Naive thymus-derived CD8-positive, alpha-beta T cell (primary cell): ENCODE measurements at regions not wholly inside any gene's neighbourhood (a gene's known extent, or its start where the extent isn't known, plus 50 kb on each side); places are given as distances from the start of the nearest gene placed in this dataset.
"Not testable (repeated sequence)": the region's sequence is repeated elsewhere in the genome, so short reads cannot be mapped to it uniquely, and the experiment has no call there.

Source experiments
- ATAC-seq, 2 donors: fragments of 150-1000 bp; cut with Tn5 transposase in 1 of 2; sonication (Bioruptor Pico), chemical (Tn5 transposase) in 1 of 2; 1 replicate in 1 of 2; 2 replicates in 1 of 2; pipeline ENCODE4 v1.10.0; 2021; ENCODE audit warnings: mild to moderate bottlenecking in 2 of 2, moderate library complexity in 2 of 2
- POLR2A ChIA-PET: fragments of 350-600 bp; sonication (Branson Sonifier 250); formaldehyde crosslinking; loops from one replicate; lab custom pipeline; 2021; ENCODE audit warnings: antibody characterized with exemption; lab: Charles Lee
- DNase-seq, 10 donors: peaks; one replicate each; pipeline versions ENCODE4 v3.0.0 to v3.0.0-alpha.2; 2020 to 2022
- H3K27ac Mint-ChIP-seq, 10 donors: one replicate each; pipeline ENCODE4 v1.8.0; 2020 to 2022; ENCODE audit warnings: mild to moderate bottlenecking in 10 of 10, mixed read lengths in 10 of 10, moderate library complexity in 4 of 10, inconsistent platforms in 1 of 10
- H3K27me3 Mint-ChIP-seq, 5 donors: one replicate each; pipeline ENCODE4 v1.8.0; 2021 to 2022; ENCODE audit warnings: mixed read lengths in 5 of 5
- H3K36me3 Mint-ChIP-seq, 3 donors: one replicate each; pipeline ENCODE4 v1.8.0; 2020 to 2022; ENCODE audit warnings: mixed read lengths in 3 of 3, mild to moderate bottlenecking in 2 of 3, inconsistent platforms in 1 of 3
- H3K4me1 Mint-ChIP-seq, 4 donors: one replicate each; pipeline ENCODE4 v1.8.0; 2021 to 2022; ENCODE audit warnings: mixed read lengths in 4 of 4
- H3K4me3 Mint-ChIP-seq, 10 donors: one replicate each; pipeline ENCODE4 v1.8.0; 2020 to 2022; ENCODE audit warnings: mild to moderate bottlenecking in 10 of 10, mixed read lengths in 10 of 10, moderate library complexity in 6 of 10, inconsistent platforms in 1 of 10
- H3K9me3 Mint-ChIP-seq, 9 donors: one replicate each; pipeline ENCODE4 v1.8.0; 2020 to 2022; ENCODE audit warnings: mixed read lengths in 9 of 9, mild to moderate bottlenecking in 3 of 9, inconsistent platforms in 1 of 9, moderate library complexity in 1 of 9

DNA sequence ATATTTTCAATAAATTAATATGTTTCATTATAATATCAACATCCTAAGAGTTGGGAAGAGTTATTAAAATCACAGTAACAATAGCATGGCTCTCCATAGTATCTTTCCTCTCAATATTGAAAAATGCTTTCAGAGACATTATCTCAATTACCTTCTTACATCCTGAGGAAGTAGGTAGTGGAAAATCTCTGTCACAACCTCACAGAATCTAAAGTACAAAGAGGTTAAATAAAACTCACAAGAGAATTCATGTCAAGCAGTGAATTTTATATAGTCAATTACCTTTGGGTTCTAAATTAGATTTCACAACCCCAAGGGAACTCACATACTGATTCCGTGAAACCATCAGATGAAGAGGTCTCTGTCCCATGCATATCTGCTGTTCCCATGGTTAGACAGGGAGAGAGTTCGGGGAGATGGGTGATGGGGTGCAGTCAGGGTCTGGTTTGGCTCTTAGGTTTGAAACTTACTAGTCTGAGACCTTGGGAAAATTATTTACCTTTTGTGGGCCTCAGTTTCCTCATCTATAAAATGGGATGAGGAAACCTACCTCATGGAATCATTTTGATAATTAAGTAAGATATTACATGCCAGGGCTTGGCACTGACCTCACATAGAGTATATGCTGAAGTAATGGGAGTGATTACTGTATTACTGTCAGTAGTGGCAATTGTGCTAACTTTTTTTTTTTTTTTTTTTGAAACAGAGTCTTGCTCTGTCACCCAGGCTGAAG lies 74.0 kb upstream of the SNX9 start:
- Mint-ChIP-seq H3K4me1 (peaks cover 8 to 18% (median 15%) of the 10 kb centered on the region in 4 donors), H3K27me3 (peaks cover 0 to 2% (median 0%) of the 10 kb centered on the region in 5 donors)

DNA sequence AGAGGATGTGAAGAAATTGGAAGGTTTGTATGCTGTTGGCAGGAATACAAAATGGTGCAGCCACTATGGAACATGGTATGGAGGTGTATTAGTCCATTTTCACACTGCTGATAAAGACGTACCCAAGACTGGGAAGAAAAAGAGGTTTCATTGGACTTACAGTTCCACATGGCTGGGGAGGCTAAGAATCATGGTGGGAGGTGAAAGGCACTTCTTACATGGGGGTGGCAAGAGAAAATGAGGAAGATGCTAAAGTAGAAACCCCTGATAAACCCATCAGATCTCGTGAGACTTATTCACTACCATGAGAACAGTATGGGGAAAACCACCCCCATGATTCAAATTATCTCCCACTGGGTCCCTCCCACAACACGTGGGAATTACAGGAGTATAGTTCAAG lies 72.1 kb upstream of the SNX9 start:
- H3K27ac Mint-ChIP-seq, result peak overlapping the region in 2 of 10 donors; percentile 27 to 38
- H3K9me3 Mint-ChIP-seq, result peaks cover 0 to 36% (median 8%) of the 10 kb centered on the region in 9 donors
- H3K4me1 Mint-ChIP-seq, result peaks cover 22 to 38% (median 35%) of the 10 kb centered on the region in 4 donors
- H3K36me3 Mint-ChIP-seq, result peaks cover 0 to 12% (median 0%) of the 10 kb centered on the region in 3 donors
- not testable (repeated sequence) for ATAC-seq, DNase-seq, H3K4me3 Mint-ChIP-seq, H3K27me3 Mint-ChIP-seq
- POLR2A ChIA-PET, result interaction anchor here (0.7 kb wide), 1 partner anchor 370 kb away, joined by 3 read pairs; the partner anchor contains the start of gene ZDHHC14

More for the DNA sequence above, 74.0 kb upstream of the SNX9 start:
- H3K36me3 Mint-ChIP-seq, result peaks cover 0 to 8% (median 0%) of the 10 kb centered on the region in 3 donors
- ATAC-seq (peak in 1 of 2 donors; percentile 76), DNase-seq (no peak)
- peaks cover 0 to 30% (median 7%) of the 10 kb centered on the region in 9 donors for H3K9me3 Mint-ChIP-seq
- peak overlapping the region in 9 of 10 donors; percentile 11 to 90 (median 52) for H3K27ac Mint-ChIP-seq
- POLR2A ChIA-PET, result interaction anchor here (0.6 kb wide), 1 partner anchor 12 kb away, joined by 3 read pairs; no protein-coding TSS in a partner anchor
- H3K4me3 Mint-ChIP-seq, result peak overlapping the region in 4 of 10 donors; percentile 22 to 39 (median 30)

DNA sequence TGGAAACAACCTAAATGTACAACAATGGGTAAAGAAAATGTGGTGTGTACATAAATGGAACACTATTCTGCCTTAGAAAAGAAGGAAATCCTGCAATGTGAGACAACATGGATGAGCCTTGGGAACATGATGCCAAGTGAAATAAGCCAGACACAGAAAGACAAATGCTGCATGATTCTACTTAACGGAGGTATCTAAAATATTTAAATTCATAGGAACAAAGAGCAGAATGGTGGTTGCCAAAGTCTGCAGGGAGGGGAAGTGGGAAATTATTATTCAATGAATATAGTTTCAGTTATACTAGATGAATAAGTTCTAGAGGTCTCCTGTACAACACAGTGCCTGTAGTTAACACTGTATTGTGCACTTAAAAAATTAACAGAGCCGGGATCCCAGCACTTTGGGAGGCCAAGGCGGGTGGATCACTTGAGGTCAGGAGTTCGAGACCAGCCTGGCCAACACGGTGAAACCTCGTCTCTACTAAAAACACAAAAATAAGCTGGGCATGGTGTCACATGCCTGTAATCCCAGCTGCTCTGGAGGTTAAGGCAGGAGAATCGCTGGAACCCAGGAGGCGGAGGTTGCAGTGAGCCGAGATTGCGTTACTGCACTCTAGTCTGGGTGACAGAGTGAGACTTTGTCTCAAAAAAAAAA lies 71.4 kb upstream of the SNX9 start:
- Mint-ChIP-seq H3K4me1 (peaks cover 23 to 45% (median 42%) of the 10 kb centered on the region in 4 donors), H3K36me3 (peaks cover 0 to 12% (median 0%) of the 10 kb centered on the region in 3 donors), H3K9me3 (peaks cover 0 to 36% (median 8%) of the 10 kb centered on the region in 9 donors), H3K27ac (peak overlapping the region in 5 of 10 donors; percentile 22 to 76 (median 26)), H3K27me3 (no peaks in the 10 kb centered on the region), H3K4me3 (peak overlapping the region in 1 of 10 donors; percentile 29)
- DNase-seq, result no peak
- no peak for ATAC-seq
- POLR2A ChIA-PET, result no interaction called here

DNA sequence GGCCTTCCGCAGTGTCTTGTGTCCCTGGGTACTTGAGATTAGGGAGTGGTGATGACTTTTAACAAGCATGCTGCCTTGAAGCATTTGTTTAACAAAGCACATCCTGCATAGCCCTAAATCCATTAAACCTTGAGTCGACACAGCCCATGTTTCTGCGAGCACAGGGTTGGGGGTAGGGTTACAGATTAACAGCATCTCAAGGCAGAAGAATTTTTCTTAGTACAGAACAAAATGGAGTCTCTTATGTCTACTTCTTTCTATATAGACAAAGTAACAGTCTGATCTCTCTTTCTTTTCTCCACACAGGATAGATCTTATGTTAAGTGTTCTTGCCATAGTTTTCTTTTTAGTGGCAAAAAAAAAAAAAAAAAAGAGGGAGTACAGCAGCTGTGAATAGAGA lies 70.2 kb upstream of the SNX9 start:
- Mint-ChIP-seq H3K4me1 (peaks cover 23 to 57% (median 52%) of the 10 kb centered on the region in 4 donors), H3K9me3 (peaks cover 0 to 36% (median 8%) of the 10 kb centered on the region in 9 donors), H3K27ac (peak overlapping the region in 5 of 10 donors; percentile 22 to 76 (median 47)), H3K36me3 (peaks cover 0 to 12% (median 0%) of the 10 kb centered on the region in 3 donors)
- POLR2A ChIA-PET, result interaction anchor here (1.2 kb wide), 1 partner anchor 22 kb away, joined by 4 read pairs; no protein-coding TSS in a partner anchor
- DNase-seq, ATAC-seq, H3K27me3 Mint-ChIP-seq, H3K4me3 Mint-ChIP-seq: not testable (repeated sequence)

DNA sequence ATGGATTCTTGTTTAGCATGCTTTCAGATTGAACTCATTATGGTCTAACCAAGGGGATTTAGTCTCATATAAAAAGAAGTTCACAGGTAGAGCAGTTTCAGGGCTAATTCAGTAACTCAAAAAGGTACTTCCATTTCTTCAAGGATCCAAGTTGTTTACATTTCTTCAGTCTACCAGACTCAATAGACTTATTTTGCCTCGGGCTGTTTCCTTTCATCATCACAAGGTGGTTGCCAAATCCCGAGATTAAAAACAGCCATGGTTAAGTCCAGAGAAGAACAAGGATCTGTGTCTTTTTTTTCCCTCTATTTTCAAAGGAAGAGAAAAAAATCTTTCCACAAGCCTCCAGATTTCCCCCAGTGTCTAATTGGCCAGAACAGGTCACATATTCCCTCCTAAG lies 69.8 kb upstream of the SNX9 start:
- no peak for DNase-seq
- peak overlapping the region in 1 of 10 donors; percentile 69 for H3K4me3 Mint-ChIP-seq
- H3K27ac Mint-ChIP-seq, result peak overlapping the region in 7 of 10 donors; percentile 12 to 99 (median 69)
- H3K4me1 Mint-ChIP-seq, result peaks cover 26 to 60% (median 56%) of the 10 kb centered on the region in 4 donors
- POLR2A ChIA-PET, result interaction anchor here (1.2 kb wide), 2 partner anchors 11 to 23 kb away, joined by 3 to 4 read pairs; no protein-coding TSS in a partner anchor
- no peaks in the 10 kb centered on the region for H3K27me3 Mint-ChIP-seq
- H3K9me3 Mint-ChIP-seq, result peaks cover 0 to 36% (median 8%) of the 10 kb centered on the region in 9 donors
- no peak for ATAC-seq
- peaks cover 0 to 12% (median 0%) of the 10 kb centered on the region in 3 donors for H3K36me3 Mint-ChIP-seq

DNA sequence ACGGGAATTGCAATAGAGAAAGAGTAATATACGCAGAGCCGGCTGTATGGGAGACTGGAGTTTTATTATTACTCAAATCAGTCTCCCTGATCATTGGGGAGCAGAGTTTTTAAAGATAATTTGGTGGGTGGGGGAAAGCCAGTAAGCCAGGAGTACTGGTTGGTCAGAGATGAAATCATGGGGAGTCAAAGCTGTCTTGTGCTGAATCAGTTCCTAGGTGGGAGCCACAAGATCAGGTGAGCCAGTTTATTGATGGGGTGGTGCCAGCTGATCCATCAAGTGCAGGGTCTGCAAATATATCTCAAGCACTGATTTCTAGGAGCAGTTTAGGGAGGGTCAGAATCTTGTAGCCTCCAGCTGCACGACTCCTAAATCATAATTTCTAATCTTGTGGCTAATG lies 69.2 kb upstream of the SNX9 start:
- POLR2A ChIA-PET, result interaction anchor here (1.2 kb wide), 2 partner anchors 11 to 23 kb away, joined by 3 to 4 read pairs; no protein-coding TSS in a partner anchor
- Mint-ChIP-seq H3K9me3 (peaks cover 0 to 36% (median 8%) of the 10 kb centered on the region in 9 donors), H3K36me3 (peaks cover 0 to 12% (median 0%) of the 10 kb centered on the region in 3 donors), H3K27ac (peak overlapping the region in 8 of 10 donors; percentile 9 to 99 (median 96)), H3K4me1 (peaks cover 31 to 60% (median 58%) of the 10 kb centered on the region in 4 donors), H3K4me3 (peak overlapping the region in 2 of 10 donors; percentile 69)
- DNase-seq, H3K27me3 Mint-ChIP-seq, ATAC-seq: not testable (repeated sequence)

DNA sequence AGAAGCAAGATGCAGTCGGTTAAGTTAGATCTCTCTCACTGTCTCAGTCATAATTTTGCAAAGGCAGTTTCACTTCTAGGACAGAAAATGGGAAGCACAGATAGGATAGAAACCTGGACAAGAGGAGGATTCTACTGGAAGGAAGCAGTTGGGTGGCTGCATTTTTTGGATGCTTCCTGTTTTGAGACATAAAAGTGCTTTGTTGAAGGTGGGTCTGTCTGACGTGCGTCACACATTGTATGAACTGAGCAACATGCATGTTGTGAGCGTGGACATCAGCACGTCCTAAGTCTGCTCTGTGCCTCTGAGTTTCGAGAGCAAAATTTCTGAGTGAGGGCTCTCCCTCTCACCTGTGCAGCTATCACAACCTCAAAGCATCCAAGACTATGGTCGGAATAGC lies 68.7 kb upstream of the SNX9 start:
- no peak for ATAC-seq
- peak overlapping the region; percentile 19 to 80 (median 69) for H3K4me3 Mint-ChIP-seq
- H3K27ac Mint-ChIP-seq, result peak overlapping the region; percentile 80 to 99 (median 96)
- POLR2A ChIA-PET, result interaction anchor here (1.1 to 1.2 kb wide), 2 partner anchors 10 to 119 kb away, joined by 3 to 5 read pairs; no protein-coding TSS in a partner anchor
- peaks cover 0 to 36% (median 8%) of the 10 kb centered on the region in 9 donors for H3K9me3 Mint-ChIP-seq
- peaks cover 0 to 12% (median 0%) of the 10 kb centered on the region in 3 donors for H3K36me3 Mint-ChIP-seq
- H3K27me3 Mint-ChIP-seq, result no peaks in the 10 kb centered on the region
- peak in 3 of 10 donors; percentile 27 to 48 (median 38) for DNase-seq
- H3K4me1 Mint-ChIP-seq, result peaks cover 29 to 60% (median 58%) of the 10 kb centered on the region in 4 donors

DNA sequence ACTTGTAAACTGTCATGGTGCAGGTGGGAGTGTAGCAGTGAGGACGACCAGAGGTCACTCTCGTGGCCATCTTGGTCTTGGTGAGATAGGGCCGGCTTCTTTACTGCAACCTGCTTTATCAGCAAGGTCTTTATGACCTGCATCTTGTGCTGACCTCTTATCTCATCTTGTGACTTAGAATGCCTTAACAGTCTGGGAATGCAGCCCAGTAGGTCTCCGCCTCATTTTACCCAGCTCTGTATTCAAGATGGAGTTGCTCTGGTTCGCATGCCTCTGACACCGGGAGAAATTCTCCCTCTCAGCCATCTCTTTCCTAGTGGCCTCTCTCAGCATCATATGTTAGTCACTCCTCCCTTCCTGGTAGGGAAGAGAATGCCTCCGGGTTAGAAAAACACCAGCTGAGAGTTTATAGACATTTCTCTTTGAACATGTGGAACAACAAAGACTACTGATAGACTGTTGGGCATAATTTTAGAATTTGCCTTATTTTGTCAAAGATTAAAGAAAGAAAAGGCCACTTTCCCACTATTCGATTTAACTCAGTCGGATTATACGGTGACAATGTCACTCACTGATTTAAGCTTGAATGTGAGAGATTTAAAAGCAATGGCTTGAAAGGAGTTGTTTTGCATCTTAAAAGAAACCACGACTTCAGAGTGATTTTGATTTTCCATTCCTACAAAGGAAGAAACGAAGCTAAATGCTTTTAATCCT lies 67.9 kb upstream of the SNX9 start:
- H3K27me3 Mint-ChIP-seq, result no peaks in the 10 kb centered on the region

DNA sequence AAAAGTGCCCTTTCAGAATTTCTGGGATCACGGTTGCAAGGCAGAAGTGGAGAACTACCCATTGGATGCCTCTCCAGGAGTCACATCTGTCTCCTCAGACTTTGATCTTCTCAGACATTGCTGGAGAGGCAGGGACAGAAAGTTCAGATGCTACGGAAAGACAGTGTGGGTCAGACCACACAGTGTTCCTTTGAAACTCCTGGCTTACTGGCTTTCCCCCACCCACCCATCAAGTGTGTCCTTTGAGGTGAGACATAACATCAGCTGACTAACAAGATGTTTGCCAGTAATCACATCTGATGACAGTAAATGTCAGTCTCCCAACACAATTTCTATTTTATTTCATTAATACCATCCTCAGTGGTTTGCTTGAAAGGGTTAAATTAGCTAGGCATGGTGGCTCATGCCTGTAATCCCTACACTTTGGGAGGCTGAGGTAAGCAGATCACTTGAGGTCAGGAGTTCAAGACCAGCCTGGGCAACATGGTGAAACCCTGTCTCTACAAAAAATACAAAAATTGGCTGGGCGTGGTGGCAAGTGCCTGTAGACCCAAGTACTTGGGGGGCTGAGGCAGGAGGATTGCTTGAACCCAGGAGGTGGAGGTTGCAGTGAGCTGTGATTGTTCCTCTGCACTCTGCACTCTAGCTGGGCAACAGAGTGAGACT lies 67.2 kb upstream of the SNX9 start:
- H3K4me1 Mint-ChIP-seq, result peaks cover 36 to 69% (median 67%) of the 10 kb centered on the region in 4 donors

More for the DNA sequence above, 67.9 kb upstream of the SNX9 start:
- Mint-ChIP-seq H3K9me3 (peaks cover 0 to 36% (median 8%) of the 10 kb centered on the region in 9 donors), H3K4me3 (peak overlapping the region; percentile 66 to 82 (median 72)), H3K4me1 (peaks cover 29 to 62% (median 61%) of the 10 kb centered on the region in 4 donors), H3K36me3 (peaks cover 0 to 12% (median 0%) of the 10 kb centered on the region in 3 donors), H3K27ac (peak overlapping the region; percentile 80 to 99 (median 96))
- DNase-seq, result no peak
- ATAC-seq, result peak; percentile 60 to 64
- POLR2A ChIA-PET, result interaction anchor here (0.5 to 2.0 kb wide), 5 partner anchors 9 to 138 kb away, joined by 3 to 9 read pairs (median 5); no protein-coding TSS in a partner anchor

DNA sequence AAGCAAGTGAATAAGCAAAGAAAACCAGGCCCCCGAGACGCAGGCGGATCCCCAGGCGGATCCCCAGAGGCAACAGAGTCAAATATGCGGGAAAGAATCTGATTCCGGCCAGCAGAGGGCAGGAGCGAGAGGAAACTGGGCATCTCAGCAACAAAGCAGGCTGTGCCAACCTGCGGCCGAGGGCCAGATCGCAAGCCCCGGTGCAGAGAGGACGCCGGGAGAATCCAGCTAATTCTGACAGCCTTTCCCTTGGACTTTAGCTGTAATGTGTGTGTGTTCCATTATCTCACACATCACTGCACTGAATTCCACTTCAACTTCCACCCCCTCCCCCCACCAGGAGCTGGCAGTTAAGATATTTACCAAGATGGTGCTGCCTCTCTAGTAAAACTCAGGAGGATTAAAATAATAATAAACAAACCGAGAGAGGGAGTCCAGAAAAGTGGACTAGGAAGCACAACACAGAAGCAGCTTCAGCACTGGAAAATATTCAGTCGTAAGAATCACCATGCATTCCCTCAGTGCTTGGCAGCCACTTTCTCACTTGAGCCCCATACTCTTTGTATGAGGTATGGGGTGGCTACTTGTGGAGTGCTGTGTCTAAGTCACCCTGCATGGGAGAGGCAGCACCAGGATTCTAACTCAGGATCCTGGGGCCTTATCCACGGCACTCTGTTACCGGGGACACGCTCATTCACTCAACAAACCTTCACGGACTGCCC lies 66.2 kb upstream of the SNX9 start:
- H3K4me3 Mint-ChIP-seq, result peak overlapping the region; percentile 25 to 82 (median 72)
- H3K27me3 Mint-ChIP-seq, result no peaks in the 10 kb centered on the region
- ATAC-seq (peak in 1 of 2 donors; percentile 5), DNase-seq (peak; percentile 61 to 88 (median 73))
- peaks cover 0 to 25% (median 2%) of the 10 kb centered on the region in 9 donors for H3K9me3 Mint-ChIP-seq
- peaks cover 0 to 5% (median 0%) of the 10 kb centered on the region in 3 donors for H3K36me3 Mint-ChIP-seq
- H3K4me1 Mint-ChIP-seq, result peaks cover 45 to 78% (median 77%) of the 10 kb centered on the region in 4 donors
- POLR2A ChIA-PET, result interaction anchor here (1.6 to 2.0 kb wide), 3 partner anchors 7 to 136 kb away, joined by 4 to 10 read pairs (median 9); no protein-coding TSS in a partner anchor
- H3K27ac Mint-ChIP-seq, result peak overlapping the region; percentile 80 to 99 (median 96)

More for the DNA sequence above, 67.2 kb upstream of the SNX9 start:
- Mint-ChIP-seq H3K27ac (peak overlapping the region; percentile 80 to 99 (median 96)), H3K9me3 (peaks cover 0 to 31% (median 7%) of the 10 kb centered on the region in 9 donors), H3K27me3 (no peaks in the 10 kb centered on the region), H3K4me3 (peak overlapping the region; percentile 66 to 82 (median 72)), H3K36me3 (peaks cover 0 to 11% (median 0%) of the 10 kb centered on the region in 3 donors)
- DNase-seq, result peak in 8 of 10 donors; percentile 56 to 81 (median 70)
- POLR2A ChIA-PET, result interaction anchor here (0.6 to 2.0 kb wide), 4 partner anchors 8 to 137 kb away, joined by 4 to 10 read pairs (median 7); no protein-coding TSS in a partner anchor
- peak; percentile 82 to 93 for ATAC-seq
